ENCODE measurements at regions not wholly inside any gene's neighbourhood (a gene's known extent, or its start where the extent isn't known, plus 50 kb on each side); places are given as distances from the start of the nearest gene placed in this dataset.
"Not testable (repeated sequence)": the region's sequence is repeated elsewhere in the genome, so short reads cannot be mapped to it uniquely, and the experiment has no call there.

- DNase-seq (ENCODE audit: low read depth), result no peak
Measured at GRCh38 chr6:130672153-130672552, 155.1 kb upstream of the SMLR1 start.

DNA sequence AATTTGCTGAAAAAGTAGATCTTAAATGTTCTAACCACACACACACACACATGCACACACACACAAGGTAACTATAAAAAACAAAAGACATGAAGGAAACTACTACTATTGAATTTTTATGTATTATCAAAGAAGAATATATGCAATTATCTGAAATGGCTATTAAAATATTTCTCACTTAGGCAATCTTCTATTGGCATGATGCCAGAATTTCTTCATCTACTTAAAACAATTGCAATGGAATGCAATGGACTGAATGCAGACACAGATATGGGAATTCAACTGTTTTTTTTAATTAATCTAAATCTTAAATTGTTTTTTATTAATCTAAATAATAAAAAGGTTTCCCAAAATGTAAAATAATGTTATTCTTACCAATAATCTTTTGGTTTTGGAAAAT, 152.6 kb upstream of the SMLR1 start:
- DNase-seq (ENCODE audit: low read depth), result no peak

DNA sequence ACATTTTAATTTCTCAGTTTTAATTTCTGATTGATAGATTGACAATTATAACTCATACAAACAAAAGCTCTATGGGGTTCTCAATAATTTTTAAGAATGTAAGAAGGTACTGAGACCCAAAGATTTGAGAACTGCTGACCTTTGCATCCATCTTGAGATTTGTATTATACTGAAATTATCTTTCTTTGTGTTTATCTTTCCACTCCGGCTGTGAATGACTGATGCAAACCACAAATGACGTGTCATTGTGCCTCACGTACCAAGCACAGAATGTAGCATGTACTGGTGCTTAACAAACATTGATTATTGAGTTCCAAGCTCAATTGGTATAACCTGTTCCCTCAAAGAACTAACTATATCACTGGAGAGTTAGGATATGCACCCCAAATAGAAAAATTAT, 152.1 kb upstream of the SMLR1 start:
- DNase-seq (ENCODE audit: low read depth), result peak; percentile 80

- DNase-seq (ENCODE audit: low read depth), result peak; percentile 28
Measured at GRCh38 chr6:130676077-130676772, 151.0 kb upstream of the SMLR1 start.

DNA sequence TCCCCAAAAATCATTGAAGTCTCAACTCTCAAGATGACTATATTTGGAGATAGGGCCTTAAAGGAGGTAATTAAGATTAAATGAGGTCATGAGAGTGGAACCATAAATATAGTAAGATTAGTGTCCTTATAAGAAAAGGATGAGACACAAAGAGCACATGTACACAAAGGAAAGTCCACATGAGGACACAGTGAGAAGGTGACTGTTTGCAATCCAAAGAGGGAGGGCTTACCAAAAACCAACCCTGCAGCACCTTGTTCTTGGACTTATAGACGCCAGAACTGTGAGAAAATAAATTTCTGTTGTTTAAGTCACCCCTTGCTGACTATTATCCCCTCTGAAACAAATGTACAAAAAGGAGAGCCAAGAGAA, 150.4 kb upstream of the SMLR1 start:
- no peak for DNase-seq (ENCODE audit: low read depth)

GRCh38 chr6:130677312-130677711, 149.9 kb upstream of the SMLR1 start:
- DNase-seq (ENCODE audit: low read depth), result no peak

GRCh38 chr6:130677766-130678165, 149.4 kb upstream of the SMLR1 start:
- DNase-seq (ENCODE audit: low read depth), result no peak

DNA sequence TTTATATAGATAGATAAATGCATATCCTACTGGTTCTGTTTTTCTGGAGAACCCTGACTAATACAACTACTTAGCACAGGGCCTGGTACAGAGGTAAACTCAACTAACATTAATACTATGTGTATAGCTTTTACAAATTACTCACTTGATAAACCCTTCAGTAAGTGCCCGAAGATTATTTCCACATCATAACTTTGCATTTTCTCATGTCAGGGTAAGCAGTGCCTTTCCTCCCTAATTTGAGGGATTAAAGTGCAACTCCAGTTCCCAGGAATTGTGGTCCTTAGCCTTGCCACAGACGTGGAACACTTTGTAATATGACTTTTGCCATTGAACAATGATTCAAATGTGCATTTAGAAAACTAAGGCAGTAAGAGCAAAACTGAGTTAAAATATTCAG, 147.5 kb upstream of the SMLR1 start:
- no peak for DNase-seq (ENCODE audit: low read depth)

GRCh38 chr6:130680116-130680515, 147.1 kb upstream of the SMLR1 start:
- no peak for DNase-seq (ENCODE audit: low read depth)

- no peak for DNase-seq (ENCODE audit: low read depth)
Measured at GRCh38 chr6:130681028-130681427, 146.2 kb upstream of the SMLR1 start.

- no peak for DNase-seq (ENCODE audit: low read depth)
Measured at GRCh38 chr6:130682066-130682465, 145.1 kb upstream of the SMLR1 start.

- DNase-seq (ENCODE audit: low read depth), result no peak
Measured at GRCh38 chr6:130683761-130684517, 143.3 kb upstream of the SMLR1 start.

GRCh38 chr6:130692659-130693058, 134.5 kb upstream of the SMLR1 start:
- no peak for DNase-seq (ENCODE audit: low read depth)

DNA sequence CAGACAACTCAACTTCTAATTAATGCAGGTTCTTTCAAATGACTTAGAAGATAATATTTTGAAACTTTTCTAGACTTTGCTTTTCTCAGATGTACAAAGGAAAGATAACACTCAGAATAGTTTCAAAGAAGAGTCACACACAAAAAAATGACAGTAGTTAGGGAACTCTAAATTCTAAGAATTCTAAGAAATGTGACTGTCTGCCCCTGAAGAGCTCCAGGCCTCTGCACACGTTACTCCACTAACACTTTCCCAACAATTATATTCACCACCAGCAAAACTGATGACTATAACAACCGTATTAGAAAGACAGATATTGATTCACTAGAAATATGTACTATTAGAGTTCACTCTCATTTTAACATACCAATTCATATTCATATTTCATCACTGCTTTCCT, 133.3 kb upstream of the SMLR1 start:
- no peak for DNase-seq (ENCODE audit: low read depth)

DNA sequence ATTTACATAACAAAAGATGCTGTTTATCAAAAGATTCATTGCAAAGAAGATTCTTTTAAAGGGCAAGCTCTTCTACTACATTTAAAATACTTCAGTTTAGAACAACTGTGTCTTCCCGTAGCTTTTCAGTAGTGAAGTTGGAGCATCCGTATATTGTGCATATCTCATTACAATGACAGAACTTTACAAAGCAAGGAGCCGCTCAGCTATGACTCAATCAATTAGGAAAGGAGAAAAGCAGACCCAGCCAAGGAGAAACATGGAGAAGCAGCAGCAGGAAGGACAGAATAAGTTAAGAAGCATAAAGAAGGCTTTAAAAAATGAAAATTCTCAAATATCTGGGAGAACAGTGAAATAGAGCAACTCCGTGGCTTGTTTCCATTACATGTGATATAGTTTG, 132.6 kb upstream of the SMLR1 start:
- no peak for DNase-seq (ENCODE audit: low read depth)

GRCh38 chr6:130696806-130697205, 130.4 kb upstream of the SMLR1 start:
- peak; percentile 29 for DNase-seq (ENCODE audit: low read depth)

DNA sequence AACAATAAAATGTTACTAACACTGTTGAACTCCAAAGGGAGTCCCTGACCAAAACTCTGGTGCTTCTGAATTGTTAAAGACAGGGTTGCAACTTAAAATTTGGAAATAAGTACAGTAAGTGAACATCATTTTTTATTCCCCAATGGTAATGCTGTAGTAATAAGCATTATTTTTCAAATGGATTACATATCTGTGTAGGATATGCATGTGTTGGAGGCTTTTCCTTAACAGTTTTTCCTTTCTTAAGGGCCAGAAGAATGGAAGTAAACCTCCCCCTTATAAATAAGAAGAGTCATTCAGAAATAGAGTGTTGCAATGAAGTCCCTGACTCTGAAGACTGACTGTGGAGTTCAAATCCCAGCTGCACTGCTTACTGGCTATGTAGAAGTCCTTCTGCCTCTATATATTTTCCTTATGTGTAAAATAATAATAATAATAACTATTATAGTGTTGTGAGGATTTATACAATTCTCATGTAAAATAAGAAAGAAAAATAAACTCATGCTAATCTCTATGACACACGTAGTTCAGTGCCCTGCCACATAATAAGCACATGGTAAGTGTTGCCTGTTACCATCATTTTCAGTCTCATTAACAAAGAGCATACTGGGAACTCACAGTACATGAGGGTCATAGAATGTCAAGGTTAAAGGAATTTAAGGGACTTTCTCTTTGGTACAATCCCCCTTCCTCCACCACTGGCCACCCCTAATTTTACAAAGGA, 129.8 kb upstream of the SMLR1 start:
- no peak for DNase-seq (ENCODE audit: low read depth)

DNA sequence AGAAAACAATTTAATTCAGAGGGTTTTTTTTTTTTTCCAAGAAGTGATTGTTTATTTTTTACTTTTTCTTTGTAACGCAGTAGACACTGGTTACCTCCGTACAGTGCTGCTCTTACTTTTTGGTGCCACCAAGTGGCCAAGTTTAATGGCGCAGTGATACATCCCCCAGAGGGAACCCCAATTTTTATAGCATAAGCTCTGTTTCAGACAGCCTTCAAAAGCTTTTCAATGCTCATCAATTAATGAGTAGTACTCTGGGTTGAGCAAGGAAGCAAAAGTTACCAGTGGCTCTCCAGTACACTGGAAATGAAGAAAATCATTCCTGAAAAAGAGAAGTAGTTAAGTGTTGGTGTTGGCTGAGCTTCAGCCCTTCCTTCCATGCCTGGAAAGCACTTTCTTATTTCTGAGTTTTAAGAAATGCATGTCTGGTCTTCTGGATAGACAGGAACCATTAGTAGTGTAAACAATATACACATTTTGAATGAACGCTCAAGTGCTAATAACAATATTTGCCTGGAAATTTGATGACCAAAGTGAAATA, 129.1 kb upstream of the SMLR1 start:
- peak; percentile 66 for DNase-seq (ENCODE audit: low read depth)

GRCh38 chr6:130699742-130700141, 127.5 kb upstream of the SMLR1 start:
- DNase-seq (ENCODE audit: low read depth), result no peak

DNA sequence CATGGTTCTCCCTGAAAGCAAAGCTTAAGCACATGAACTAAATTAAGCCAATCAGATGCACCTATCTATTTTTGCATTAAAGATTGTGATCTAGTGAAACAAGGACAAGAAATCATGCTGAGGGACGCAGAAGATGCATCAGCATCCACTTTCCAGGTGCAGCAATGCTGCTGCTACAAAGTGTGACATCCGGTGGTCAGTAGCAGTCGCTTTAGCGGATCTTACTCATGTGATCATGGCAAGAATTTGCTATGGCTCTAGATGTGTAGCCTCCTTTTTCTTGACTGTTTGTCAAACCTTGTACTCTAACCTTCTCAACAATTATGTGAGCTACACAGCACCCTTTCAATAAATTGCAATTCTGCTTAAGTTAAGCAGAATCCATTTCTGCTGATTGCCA, 126.8 kb upstream of the SMLR1 start:
- DNase-seq (ENCODE audit: low read depth), result no peak

- peak; percentile 11 for DNase-seq (ENCODE audit: low read depth)
Measured at GRCh38 chr6:130708338-130708737, 118.9 kb upstream of the SMLR1 start.

DNA sequence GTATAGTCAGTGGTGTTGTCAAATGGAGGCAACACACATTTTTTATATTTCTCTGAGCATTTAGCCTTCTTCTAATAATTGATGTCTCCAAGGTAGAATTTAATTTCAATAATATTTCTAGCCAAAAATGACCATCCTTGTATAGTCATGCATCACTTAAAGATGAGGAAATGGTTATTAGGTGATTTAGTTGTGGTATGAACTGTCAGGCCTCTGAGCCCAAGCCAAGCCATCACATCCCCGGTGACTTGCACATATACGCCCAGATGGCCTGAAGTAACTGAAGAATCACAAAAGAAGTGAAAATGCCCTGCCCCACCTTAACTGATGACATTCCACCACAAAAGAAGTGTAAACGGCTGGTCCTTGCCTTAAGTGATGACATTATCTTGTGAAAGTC, 115.6 kb upstream of the SMLR1 start:
- not testable (repeated sequence) for DNase-seq (ENCODE audit: low read depth)
